DND-41 (cell line): ENCODE measurements at regions not wholly inside any gene's neighbourhood (a gene's known extent, or its start where the extent isn't known, plus 50 kb on each side); places are given as distances from the start of the nearest gene placed in this dataset.

Experiments used
- EZH2 ChIP-seq: IDR thresholded peaks from 3 replicates; pipeline ENCODE4 v1.6.1; 2012; ENCODE audit warnings: borderline replicate concordance, low read depth, mild to moderate bottlenecking, moderate library complexity, low read length, inconsistent platforms; ENCODE audit not compliant: severe bottlenecking
- TF ChIP-seq, protein P1 (sequence below): IDR thresholded peaks from 2 replicates; pipeline ENCODE4 v1.5.1; 2012; ENCODE audit warnings: borderline replicate concordance, low read length, moderate library complexity, mild to moderate bottlenecking; ENCODE audit not compliant: poor library complexity, severe bottlenecking; ENCODE audit errors: extremely low read depth

DNA sequence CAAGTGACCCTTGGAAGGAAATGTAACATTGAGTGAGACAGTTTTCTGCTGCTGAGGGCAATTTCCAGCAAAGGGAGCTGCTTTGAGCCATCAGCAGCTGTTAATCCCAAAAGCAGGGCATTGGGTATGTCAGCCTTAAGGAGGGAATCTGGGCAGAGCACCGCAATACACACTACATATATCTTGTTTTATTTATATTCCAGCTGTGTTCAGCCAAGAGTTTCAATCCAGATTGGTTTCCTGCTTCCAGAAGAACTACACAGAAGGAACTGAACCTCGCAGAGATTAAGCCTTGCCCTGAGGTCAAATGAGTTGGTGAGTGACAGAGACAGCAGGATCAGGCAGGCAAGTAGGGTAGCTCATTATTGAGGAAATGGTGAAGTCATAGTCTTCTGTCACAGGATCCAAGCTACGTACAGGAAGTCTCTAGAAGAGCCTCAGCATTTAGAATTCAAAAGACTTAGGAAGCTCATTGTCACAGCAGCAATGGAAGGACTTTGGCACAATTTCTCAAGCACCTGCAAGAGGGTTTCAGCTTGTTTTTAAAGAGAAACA lies 109.9 kb upstream of the HEY2 start:
- TF ChIP-seq, protein P1, sequence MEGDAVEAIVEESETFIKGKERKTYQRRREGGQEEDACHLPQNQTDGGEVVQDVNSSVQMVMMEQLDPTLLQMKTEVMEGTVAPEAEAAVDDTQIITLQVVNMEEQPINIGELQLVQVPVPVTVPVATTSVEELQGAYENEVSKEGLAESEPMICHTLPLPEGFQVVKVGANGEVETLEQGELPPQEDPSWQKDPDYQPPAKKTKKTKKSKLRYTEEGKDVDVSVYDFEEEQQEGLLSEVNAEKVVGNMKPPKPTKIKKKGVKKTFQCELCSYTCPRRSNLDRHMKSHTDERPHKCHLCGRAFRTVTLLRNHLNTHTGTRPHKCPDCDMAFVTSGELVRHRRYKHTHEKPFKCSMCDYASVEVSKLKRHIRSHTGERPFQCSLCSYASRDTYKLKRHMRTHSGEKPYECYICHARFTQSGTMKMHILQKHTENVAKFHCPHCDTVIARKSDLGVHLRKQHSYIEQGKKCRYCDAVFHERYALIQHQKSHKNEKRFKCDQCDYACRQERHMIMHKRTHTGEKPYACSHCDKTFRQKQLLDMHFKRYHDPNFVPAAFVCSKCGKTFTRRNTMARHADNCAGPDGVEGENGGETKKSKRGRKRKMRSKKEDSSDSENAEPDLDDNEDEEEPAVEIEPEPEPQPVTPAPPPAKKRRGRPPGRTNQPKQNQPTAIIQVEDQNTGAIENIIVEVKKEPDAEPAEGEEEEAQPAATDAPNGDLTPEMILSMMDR = no peak
- no peak for TF ChIP-seq EZH2
